GM11168 (cell line): ENCODE measurements at regions not wholly inside any gene's neighbourhood (a gene's known extent, or its start where the extent isn't known, plus 50 kb on each side); places are given as distances from the start of the nearest gene placed in this dataset.

Experiments used
- in situ Hi-C: fragments of 300-500 bp; cut with MboI; formaldehyde crosslinking; loops from one replicate; pipeline ENCODE4 v1.12.0; 2022; ENCODE audit warnings: low sequenced_read_pairs; ENCODE audit not compliant: unreplicated experiment

DNA sequence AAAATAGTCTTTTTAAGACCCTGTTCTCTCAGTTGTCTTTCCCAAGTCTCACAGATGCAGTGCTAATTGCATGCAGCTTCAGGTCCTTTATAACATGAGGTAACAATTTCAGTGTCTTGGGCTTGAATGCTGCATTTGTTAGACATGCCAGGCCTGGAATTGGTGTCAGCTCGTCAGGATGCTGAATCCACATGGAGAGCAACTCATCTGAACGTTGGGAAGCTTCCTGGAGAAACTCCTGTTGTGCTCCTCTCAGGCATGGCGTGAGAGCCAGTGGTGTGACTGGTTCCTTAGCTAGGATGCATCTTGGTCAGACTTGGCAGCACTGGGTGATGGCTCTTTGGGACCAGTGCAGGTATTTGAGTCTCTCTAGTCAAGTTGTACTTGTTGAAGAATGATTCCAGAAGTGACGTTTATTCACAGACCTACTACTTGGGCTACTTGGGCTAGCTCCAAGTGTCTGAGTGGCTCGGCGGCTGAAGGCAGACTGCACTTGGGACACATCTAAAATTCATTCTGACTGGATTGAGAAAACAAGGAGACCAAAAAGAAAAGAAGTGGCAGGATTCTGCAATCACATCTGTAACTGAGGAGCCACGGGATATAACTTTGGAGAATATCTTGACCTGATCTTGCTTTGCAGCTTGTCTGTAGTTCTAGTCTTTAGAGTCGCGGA, 134.8 kb upstream of the ARHGAP5 start:
- in situ Hi-C loops: no loop called here

DNA sequence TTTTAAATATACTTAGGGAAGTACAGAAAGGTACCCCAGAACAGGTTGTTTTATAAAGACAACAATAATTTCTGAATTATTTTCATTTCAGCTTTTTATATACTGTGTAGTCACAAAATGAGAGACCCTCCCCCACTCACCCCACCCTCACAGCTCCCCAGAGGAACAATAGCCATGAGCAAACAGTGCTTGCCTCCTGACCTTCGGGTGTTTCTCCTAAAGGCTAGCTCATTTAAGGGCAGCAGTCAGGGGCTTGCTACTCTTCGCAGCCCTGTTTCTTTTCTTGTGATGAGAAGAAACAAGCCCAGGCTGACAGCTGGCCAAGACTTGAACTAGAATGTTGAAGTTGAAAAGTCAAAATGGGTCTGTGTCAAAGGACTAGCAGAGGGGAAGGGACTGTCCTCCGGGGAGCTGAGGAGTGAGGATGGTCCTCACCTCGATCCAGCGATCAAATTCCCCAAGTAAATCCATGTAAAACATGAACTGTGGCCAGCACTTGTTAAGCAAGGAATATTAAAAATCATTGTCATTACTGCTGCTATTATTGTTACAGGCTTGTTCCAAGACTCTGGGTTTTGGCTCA, 133.8 kb upstream of the ARHGAP5 start:
- in situ Hi-C loops: no loop called here

DNA sequence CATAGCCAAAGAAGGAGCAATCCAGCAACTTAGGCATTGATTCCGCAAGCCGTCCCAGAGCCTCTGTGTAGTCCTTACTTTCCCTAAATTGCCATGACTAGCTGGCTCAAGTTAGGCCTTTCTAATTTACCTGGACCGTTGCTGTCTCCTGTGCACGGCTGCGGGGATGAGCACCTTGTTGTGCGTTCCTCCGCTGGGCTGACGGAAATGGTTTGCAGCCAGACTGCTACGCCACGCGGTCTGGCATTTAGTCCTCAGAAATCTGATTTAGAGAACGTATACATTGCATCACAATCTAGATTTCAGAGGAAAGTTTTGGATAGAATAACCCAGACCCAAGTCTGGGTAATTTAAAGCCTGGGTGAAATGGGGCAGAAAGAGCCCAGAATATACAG, 133.2 kb upstream of the ARHGAP5 start:
- in situ Hi-C loops: no loop called here

DNA sequence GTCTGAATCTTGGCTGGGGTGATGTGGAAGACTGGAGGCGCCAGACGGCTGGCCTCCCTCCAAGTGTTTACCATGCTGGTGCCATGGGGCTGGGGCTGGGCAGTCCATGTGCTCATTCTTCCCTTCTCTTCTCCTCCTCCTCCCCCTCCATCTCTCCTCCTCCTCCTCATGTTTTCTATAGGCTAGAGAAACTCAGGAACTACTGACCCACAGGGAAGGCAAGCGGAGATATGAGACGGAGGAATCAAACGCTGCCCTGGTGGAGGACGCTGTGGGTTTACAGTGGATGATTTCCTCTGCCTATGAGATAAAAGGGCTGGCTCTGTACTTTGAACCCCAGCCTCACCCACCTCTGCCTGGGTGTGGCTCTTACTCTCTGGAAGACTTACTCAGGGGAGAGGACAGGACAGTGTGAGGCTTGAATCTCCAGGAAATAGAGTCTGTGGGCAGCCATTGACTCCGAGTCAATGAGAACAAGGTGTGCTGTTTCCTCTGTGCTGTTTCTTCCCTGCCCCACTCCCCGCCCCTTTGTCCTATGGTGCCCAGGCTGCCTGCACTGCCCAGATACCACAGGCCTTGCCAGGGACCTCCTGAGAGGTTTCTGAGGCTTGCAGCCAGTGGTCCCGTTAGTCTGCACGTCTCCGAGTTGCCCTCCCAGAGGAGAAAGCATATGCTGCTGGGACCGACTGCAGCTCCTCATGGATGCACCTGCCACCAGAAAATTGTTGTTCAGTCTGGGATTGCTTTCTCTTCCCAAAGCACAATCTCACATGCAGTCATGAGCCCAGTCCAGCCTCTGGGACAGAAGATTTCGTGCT, 132.6 kb upstream of the ARHGAP5 start:
- in situ Hi-C loops: no loop called here

DNA sequence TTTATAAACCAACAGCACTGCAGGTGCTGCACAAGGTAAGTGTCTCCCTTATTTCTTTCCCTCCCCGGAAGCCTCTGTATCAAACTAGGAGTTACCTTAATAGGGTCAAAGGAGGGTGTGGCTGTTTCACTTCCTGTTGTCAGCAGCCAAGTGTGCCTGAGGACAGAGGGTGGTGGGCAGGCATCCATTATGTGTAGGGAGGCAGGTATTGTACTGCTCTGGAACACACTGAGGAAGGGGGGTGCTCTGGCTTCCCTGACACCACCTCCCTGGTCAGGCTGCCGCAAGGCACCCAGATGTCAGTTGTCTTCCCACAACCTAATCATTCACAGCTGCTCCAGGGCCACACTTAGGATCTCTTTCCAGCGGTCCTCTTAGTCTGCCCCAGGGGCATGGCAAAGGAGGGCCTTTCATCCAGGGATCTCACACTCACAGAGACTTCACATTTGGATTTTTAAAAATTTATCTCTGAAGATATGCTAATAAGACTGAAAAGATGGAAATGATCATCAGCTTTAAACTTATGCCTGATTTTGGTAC, 132.0 kb upstream of the ARHGAP5 start:
- in situ Hi-C loops: no loop called here

DNA sequence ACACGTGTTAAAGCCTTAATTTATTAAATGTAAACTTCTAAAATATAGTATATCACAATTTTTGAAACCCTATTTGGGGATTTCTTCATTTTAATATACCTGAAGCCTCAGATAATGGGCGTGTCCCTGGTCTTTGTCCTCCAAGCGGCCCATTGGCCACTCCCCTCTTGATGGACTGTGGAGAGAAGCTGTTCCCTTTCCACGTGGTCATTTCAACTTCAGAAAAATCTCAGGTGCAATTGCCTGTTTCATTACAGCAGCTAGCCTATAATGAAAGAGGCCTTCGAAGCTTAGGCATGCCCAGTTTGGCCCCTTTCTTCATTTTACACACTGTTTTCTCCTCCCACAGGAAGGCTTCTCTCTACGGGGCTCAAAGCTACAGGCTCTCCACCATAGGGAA, 131.4 kb upstream of the ARHGAP5 start:
- in situ Hi-C loops: no loop called here

DNA sequence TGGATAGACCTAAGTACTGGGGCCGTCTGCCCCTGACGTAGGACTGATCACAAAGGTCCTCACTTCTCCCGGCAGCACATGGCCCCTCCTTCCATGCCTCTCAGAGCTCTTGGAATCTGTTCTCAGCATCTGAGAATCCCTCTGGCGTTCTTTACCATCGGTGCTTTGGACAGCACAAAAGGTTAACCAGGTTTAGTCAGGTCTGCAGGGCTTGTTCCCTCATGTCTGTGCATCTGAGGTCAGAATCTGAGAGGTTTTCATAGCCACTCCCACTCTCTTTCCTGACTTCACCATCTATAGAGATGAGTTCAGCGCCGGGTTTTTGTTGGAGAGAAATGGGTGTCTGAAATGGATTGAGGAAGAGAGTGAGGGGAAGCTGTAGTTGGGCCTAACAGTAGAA, 130.0 kb upstream of the ARHGAP5 start:
- in situ Hi-C loops: no loop called here

DNA sequence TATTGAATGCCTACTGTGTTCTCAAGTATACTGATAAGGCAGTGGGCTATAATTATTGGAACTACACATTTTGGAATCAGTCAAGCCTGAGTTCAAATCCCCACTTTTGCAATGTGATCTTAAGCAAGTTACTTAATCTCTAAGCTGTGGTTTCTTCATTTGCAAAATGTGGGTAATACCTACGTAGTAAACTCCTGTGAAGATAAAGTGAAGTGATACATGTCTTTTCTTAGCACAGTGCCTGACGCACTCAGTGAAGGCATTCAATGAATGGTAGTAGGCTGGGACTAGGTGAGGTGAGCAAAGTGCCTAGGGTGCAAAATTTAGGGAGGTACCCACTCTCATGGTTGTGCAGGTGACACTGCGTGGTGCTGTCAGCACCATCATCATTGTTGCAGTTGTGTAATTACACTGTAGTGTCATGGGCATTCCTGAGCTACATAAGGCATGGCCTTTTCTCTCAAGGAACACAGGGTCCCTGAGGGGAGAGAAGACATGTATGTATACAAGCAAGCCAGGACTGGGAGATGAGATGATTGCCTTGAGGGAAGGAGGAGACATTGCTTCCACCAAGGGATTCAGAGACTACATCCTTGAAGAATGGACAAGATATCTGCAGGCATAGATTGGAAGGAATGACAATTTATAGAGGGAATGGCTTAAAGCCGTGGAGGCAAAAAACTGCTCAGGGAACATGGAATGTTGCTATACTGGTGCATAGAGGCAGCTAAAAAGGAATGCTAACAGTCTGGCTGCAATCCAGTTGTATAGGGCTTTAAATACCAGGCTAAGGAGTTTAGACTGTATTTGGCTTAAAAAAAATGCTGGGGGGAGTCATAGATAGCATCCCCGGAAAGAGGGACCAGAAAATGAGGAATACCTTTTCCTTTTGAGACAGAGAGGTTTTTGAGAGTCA, 129.2 kb upstream of the ARHGAP5 start:
- in situ Hi-C loops: no loop called here

DNA sequence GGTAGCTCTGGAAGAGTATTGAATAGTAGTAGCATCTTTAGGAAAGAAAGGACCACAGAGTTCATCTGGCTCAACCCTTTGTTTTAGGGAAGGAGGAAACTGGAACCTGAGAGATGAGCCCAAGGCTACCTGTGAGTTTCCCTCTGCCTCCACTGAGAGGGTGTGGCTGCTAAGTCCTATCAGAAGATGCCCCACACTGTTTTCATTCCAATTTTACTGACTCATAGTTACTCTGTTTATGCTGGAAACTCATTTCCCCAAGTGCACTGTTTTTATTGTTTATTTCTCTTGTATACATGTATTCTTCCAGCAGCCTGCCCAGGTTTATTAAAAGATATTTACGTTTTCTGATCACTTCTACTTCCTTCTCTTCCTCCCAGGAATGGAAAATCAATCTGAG, 127.4 kb upstream of the ARHGAP5 start:
- in situ Hi-C loops: no loop called here

DNA sequence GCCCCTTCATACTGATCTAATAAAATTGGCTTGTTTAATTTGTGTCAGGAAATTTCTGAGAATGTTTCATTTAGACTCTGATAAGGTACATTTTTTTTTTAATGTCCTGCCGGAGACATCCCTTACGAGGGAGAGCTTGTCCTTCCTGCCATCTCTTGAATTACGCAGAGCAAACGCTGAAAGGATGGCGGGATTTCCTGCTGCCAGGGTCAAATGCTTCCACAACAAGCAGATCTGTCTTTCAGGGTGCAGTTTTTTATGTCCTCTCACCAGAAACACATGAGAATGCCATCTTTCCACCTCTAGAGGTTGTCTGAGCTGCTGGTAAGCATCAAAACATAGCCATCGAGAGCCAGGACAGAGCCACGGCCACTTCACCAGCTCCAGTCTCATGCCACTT, 126.8 kb upstream of the ARHGAP5 start:
- in situ Hi-C loops: no loop called here

DNA sequence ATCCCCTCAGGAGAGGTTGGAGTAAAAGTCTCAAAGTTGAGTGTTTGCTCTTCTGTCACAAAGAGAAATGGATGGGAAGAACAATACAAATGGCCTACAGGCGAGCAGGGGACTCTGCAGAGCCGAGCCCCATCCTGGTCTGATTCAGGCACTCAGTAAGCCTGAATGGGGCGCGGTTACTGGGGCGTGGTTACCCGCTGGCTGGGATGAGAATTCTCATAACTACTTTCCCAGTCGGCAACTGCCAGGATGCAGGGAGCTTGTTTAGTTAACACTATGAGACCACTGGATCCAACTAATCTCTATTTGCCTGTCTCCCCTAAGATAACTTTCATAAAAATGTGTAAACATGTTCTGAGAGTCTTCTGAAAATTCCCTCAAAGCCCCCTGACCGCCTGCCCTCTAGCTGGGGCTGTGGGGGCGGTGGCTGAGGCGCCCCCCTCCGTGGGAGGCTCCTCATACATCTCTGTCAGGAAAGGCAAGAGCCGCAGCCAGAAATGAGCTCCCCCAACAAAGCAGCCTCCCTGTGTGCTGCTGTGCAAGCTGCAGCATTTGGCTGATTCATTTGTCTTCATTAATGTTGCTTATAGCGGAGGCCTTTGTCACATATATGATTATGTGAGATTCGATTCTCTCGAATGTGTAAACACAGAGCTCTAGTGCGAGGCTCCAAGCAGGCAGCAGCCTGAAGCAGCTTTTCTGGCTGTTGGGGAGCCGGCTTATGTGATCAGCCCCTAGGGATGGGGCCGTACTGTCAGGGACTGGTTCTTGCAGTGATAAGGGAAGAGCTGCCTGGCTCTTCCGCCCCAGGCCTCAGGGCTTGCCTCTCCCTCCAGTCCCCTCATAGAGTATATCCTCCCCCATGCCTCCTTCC, 126.1 kb upstream of the ARHGAP5 start:
- in situ Hi-C loops: no loop called here

DNA sequence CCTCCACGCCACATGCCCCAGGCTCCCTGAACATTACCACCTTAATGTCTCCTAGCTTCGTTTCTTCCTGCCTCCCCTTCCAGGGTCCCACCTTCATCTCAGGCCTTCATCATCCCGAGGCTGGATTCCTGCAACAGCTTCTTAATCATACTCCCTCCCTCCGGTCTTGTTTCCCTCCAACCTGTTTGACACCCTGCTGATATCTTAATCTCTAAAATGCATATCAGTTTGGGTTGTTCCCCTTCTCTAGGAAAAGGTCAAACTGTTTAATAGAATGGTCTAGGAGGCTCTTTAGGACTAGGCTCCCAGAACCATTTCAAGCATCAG, 125.5 kb upstream of the ARHGAP5 start:
- in situ Hi-C loops: no loop called here

DNA sequence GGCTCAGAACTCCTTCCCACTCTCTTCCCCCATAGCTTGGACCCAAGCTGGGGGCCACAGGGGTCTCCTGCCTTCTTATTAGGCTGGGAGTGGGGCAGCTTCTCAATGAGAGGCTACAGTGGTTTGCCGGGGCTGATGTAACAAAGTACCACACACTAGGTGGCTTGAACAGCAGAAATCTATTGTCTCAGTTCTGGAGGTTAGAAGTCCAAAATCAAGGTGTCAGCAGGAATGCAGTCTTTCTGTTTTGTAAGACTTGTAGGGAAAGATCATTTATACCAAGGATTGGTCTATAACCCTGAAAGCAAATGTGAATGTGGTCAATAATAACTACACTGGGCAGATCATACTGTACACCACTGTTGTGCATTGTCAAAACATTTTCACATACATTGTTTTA, 124.5 kb upstream of the ARHGAP5 start:
- in situ Hi-C loops: no loop called here

DNA sequence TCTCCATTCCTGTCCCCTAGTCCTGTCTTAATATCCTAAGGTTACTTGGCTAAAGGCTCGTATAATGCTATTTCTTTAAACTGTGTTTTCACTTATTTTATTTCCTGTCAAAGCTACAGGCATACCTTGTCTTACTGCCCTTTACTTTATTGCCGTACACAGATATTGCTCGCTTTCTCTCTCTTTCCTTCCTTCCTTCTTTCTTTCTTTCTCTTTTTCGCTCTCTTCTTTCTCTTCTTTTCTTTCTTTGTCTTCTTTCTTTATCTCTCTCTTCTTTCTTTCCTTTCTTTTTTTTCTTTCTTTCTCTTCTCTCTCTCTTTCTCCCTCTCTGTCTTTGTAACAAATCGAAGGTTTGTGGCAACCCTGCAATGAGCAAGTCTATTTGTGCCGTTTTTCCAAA, 123.9 kb upstream of the ARHGAP5 start:
- in situ Hi-C loops: no loop called here

DNA sequence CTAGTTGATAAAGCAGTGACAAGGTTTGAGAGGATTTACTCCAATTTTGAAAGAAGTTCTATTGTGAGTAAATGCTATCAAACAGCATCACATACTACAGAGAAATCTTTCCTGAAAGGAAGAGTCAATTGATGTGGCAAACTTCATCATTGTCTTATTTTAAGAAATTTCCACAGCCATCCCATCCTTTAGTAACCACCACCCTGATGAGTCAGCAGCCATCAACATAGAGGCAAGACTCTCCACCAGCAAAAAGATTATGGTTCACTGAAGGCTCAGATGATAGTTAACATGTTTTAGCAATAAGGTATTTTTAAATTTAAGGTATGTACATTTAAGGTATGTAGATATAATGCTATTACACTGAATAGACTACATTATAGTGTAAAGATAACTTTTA, 122.1 kb upstream of the ARHGAP5 start:
- in situ Hi-C loops: no loop called here

DNA sequence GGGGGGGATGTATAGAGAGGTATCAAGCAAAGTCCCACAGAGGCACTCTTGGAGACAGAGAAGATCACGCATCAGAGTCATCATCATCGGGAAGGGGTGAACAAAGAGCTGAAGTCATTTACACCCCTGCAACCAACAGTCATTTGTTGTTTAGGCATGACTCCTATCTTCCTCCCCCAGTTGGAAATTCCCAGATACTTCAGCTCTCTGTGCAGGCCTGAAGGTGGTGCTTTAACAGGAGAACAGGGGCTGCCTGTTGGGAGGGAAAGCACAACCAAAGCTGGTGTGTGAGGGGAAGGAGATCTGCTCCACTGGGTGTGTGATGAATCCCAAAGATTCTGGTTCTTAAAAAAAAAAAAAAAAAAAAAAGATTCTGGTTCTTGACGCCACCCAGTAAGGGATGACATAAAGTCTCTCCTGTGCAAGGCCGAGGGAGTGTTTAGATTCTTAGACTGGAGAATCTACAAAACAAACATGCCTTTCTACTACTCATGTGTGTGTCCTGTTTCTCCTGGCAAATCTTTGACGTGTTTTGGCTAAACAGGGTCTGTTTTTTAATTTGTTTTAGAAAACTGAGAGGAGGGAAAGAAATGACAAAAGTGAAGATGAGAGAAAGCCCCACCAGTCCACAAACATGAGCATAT, 121.0 kb upstream of the ARHGAP5 start:
- in situ Hi-C loops: no loop called here

DNA sequence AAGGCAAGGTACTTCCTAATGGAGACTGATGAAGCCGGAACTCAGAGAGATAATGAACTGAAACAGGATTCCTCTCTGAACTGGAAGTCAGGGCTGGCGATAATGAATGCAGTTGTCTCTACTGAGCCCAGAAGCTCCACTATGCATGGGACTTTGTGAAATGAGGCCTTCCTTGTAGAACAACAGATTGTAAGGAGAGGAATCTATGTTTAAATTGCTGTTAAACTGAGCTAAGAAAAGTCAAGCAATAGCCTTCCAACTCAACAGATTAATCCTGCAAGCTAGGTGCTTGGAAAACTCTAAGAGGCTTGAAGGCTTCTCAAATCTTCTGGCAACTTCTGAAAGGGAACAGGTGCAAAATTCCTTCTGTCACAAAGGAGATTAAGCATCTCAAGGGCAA, 119.5 kb upstream of the ARHGAP5 start:
- in situ Hi-C loops: no loop called here

DNA sequence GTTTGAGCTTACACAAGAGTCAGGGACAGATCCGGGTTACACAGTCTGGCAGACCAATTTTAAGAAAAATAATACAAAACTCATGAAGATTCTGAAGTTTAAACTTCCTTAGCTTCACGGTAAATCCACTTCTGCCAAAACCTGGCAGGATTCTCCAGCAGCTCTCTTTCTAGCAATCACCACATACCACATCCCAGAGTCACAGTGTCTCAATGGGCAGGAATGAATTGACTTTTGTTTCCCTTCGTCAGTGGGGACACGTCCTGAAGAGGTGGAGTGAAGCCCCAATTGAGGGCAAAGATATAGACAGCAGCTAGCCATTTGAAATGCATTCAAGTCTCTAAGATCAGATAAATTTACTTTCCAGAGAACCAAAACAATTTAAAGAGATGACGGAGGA, 117.1 kb upstream of the ARHGAP5 start:
- in situ Hi-C loops: no loop called here

DNA sequence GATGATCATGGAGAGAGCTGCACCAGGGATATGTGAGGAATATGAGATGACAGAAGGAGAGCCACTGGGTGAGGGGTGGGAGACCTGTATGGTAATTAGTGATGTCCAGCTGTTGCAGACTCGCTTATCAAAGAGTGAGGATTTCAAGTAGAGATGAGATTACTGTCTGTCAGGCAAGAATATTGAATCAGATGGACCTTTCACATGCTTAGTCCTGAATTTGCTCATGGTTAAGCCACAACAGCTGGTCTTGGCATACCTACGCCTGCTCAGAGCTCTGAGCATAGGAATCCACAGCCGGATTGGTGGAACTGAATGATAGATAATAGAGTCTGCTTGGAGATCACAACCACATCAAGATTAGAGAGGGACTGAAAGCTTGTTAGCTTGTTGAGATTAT, 115.2 kb upstream of the ARHGAP5 start:
- in situ Hi-C loops: no loop called here
